ENCODE measurements at regions not wholly inside any gene's neighbourhood (a gene's known extent, or its start where the extent isn't known, plus 50 kb on each side); places are given as distances from the start of the nearest gene placed in this dataset.

DNA sequence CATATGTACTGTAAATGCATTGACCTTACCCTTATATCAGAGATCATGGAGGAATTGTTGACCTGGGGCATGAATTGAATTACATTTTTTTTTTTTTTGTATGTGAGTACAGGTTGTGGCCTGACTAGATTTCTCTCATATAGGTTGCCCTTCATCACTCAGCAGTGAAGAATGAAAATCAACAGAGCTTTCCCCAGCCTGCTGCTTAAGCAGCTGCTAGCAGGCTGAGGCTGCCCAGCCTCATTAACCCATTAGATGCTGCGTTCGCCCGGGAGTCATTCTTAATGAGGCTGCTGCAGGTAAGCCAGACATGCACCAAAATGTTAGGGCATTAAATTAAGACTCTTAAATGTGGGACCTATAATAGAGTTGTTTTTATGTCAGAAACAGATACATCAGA, 236.0 kb downstream of the ETNK1 start:
- DNase-seq (ENCODE audit: low read depth) = no peak
- no peak overlapping the region for H3K4me3 ChIP-seq (ENCODE audit: low read depth, low read length)
- TF ChIP-seq, protein P1, sequence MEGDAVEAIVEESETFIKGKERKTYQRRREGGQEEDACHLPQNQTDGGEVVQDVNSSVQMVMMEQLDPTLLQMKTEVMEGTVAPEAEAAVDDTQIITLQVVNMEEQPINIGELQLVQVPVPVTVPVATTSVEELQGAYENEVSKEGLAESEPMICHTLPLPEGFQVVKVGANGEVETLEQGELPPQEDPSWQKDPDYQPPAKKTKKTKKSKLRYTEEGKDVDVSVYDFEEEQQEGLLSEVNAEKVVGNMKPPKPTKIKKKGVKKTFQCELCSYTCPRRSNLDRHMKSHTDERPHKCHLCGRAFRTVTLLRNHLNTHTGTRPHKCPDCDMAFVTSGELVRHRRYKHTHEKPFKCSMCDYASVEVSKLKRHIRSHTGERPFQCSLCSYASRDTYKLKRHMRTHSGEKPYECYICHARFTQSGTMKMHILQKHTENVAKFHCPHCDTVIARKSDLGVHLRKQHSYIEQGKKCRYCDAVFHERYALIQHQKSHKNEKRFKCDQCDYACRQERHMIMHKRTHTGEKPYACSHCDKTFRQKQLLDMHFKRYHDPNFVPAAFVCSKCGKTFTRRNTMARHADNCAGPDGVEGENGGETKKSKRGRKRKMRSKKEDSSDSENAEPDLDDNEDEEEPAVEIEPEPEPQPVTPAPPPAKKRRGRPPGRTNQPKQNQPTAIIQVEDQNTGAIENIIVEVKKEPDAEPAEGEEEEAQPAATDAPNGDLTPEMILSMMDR (IDR thresholded peaks at IDR 0.05; ENCODE audit: insufficient read depth, low read length) = no peak

- DNase-seq (ENCODE audit: low read depth) = no peak
- no peak overlapping the region for H3K4me3 ChIP-seq (ENCODE audit: low read depth, low read length)
- TF ChIP-seq, protein P1 (IDR thresholded peaks at IDR 0.05; ENCODE audit: insufficient read depth, low read length) = no peak
These were observed 240.9 kb downstream of the ETNK1 start for GRCh38 chr12:22865822-22866221.

GRCh38 chr12:22866406-22866805, 241.4 kb downstream of the ETNK1 start:
- TF ChIP-seq, protein P1 (IDR thresholded peaks at IDR 0.05; ENCODE audit: insufficient read depth, low read length) = no peak
- H3K4me3 ChIP-seq (ENCODE audit: low read depth, low read length) = no peak overlapping the region
- no peak for DNase-seq (ENCODE audit: low read depth)

DNA sequence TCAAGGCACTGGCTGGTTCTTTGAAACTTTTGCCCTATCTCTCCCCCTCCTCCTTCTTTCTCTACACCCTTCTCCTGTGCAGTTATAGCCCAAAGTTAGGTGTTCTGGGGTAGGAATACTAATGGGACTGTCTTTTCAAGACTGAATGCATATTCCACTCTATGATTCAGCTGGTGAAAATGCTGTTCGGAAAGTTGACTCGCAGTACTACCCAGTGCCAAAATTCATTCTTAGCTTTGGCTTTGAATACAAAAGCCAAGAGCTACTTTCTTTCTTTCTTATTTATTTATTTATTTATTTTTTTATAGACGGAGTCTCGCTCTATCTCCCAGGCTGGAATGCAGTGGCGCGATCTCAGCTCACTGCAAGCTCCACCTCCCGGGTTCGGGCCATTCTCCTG, 249.2 kb downstream of the ETNK1 start:
- TF ChIP-seq, protein P1 (IDR thresholded peaks at IDR 0.05; ENCODE audit: insufficient read depth, low read length) = no peak
- H3K4me3 ChIP-seq (ENCODE audit: low read depth, low read length) = no peak overlapping the region
- DNase-seq (ENCODE audit: low read depth) = peak; percentile 51

GRCh38 chr12:22876262-22876661, 251.3 kb downstream of the ETNK1 start:
- H3K4me3 ChIP-seq (ENCODE audit: low read depth, low read length) = no peak overlapping the region
- no peak for DNase-seq (ENCODE audit: low read depth)
- TF ChIP-seq, protein P1 (IDR thresholded peaks at IDR 0.05; ENCODE audit: insufficient read depth, low read length) = no peak

GRCh38 chr12:22879203-22879602, 254.2 kb downstream of the ETNK1 start:
- H3K4me3 ChIP-seq (ENCODE audit: low read depth, low read length) = no peak overlapping the region
- TF ChIP-seq, protein P1 (IDR thresholded peaks at IDR 0.05; ENCODE audit: insufficient read depth, low read length) = no peak
- DNase-seq (ENCODE audit: low read depth) = no peak

DNA sequence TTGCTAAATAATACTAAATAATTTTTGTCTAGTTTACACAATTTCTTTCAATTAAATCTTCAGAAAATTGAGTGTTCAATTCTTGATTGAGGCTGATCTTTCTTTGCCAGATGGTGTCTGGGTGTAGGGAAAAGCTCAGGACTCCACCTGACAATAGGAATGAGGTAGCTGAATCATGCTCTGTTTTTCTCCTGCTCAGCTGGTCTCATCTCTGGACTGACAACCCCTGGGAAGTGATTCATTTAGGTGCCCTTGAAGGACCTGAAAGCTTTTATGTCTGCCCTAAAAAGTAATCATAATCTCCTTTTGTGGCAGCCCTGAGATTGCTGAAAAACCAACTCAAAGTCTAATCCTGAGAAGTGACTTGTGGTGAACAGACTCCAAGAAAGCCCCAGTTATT, 255.4 kb downstream of the ETNK1 start:
- TF ChIP-seq, protein P1 (IDR thresholded peaks at IDR 0.05; ENCODE audit: insufficient read depth, low read length) = no peak
- DNase-seq (ENCODE audit: low read depth) = no peak
- H3K4me3 ChIP-seq (ENCODE audit: low read depth, low read length) = no peak overlapping the region

Measured in fibroblast of the aortic adventitia (primary cell).